Peyer's patch (tissue), 4 donors: ENCODE measurements at regions not wholly inside any gene's neighbourhood (a gene's known extent, or its start where the extent isn't known, plus 50 kb on each side); places are given as distances from the start of the nearest gene placed in this dataset.

Experiments
- POLR2A ChIP-seq, 2 donors: fragments of 450-650 bp; IDR thresholded peaks; one replicate each; pipeline ENCODE4 v1.5.1; 2017; ENCODE audit warnings: antibody characterized with exemption in 2 of 2, mild to moderate bottlenecking in 2 of 2, moderate library complexity in 2 of 2
- TF ChIP-seq, protein P1 (sequence below), 6 experiments: fragments of 450-650 bp in 4 of 6; fragments of 200-600 bp in 2 of 6; sonication (generic) in 1 of 6; IDR thresholded peaks; one replicate each; pipeline ENCODE4 v1.5.1; 2017 to 2019; ENCODE audit warnings: antibody characterized with exemption in 6 of 6, mild to moderate bottlenecking in 3 of 6, moderate library complexity in 1 of 6

DNA sequence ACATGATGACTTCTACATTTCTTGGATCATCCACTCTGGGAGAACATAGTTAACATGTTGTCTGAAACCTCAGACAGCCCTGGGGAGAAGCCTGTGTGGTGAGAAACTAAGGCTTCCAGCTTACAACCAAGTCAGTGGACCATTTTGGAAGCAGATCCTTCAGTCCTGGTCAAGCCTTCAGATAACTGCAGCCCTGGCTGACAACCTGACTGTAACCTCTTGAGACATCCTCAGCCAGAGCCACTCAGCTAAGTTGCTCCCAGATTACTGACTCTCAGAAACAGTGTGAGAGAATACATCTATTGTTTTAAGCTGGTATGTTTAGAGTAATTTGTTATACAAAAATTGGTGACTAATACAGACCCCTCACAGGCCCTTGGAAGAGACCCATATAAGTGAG, 50.9 kb upstream of the KPNA4 start:
- TF ChIP-seq, protein P1, sequence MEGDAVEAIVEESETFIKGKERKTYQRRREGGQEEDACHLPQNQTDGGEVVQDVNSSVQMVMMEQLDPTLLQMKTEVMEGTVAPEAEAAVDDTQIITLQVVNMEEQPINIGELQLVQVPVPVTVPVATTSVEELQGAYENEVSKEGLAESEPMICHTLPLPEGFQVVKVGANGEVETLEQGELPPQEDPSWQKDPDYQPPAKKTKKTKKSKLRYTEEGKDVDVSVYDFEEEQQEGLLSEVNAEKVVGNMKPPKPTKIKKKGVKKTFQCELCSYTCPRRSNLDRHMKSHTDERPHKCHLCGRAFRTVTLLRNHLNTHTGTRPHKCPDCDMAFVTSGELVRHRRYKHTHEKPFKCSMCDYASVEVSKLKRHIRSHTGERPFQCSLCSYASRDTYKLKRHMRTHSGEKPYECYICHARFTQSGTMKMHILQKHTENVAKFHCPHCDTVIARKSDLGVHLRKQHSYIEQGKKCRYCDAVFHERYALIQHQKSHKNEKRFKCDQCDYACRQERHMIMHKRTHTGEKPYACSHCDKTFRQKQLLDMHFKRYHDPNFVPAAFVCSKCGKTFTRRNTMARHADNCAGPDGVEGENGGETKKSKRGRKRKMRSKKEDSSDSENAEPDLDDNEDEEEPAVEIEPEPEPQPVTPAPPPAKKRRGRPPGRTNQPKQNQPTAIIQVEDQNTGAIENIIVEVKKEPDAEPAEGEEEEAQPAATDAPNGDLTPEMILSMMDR (IDR thresholded peaks at IDR 0.05) = no peak
- TF ChIP-seq POLR2A (IDR thresholded peaks at IDR 0.05) = no peak
